ENCODE measurements at regions not wholly inside any gene's neighbourhood (a gene's known extent, or its start where the extent isn't known, plus 50 kb on each side); places are given as distances from the start of the nearest gene placed in this dataset.

GRCh38 chr7:130973637-130974036, 239.6 kb upstream of the KLF14 start:
- TF ChIP-seq, protein P1, sequence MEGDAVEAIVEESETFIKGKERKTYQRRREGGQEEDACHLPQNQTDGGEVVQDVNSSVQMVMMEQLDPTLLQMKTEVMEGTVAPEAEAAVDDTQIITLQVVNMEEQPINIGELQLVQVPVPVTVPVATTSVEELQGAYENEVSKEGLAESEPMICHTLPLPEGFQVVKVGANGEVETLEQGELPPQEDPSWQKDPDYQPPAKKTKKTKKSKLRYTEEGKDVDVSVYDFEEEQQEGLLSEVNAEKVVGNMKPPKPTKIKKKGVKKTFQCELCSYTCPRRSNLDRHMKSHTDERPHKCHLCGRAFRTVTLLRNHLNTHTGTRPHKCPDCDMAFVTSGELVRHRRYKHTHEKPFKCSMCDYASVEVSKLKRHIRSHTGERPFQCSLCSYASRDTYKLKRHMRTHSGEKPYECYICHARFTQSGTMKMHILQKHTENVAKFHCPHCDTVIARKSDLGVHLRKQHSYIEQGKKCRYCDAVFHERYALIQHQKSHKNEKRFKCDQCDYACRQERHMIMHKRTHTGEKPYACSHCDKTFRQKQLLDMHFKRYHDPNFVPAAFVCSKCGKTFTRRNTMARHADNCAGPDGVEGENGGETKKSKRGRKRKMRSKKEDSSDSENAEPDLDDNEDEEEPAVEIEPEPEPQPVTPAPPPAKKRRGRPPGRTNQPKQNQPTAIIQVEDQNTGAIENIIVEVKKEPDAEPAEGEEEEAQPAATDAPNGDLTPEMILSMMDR (conservative IDR thresholded peaks at IDR 0.05; ENCODE audit: low read depth, low read length): no peak
- H3K4me3 ChIP-seq (ENCODE audit: low read depth, low read length): no peak overlapping the region
- no peak for DNase-seq (ENCODE audit: low read depth)

DNA sequence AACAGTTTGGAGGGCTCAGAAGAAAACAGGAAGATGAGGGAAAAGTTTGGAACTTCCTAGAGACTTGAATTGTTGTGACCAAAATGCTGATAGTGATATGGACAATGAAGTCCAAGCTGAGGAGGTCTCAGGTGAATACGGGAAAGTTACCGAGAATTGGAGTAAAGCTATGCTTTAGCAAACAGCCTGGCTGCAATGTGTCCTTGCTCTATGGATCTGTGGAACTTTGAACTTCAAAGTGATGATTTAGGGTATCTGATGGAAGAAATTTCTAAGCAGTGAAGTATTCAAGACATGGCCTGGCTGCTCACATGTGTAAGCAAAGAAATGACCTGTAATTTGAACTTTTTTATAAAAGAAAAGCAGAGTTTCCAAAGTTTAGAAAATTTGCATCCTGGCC, 240.2 kb upstream of the KLF14 start:
- TF ChIP-seq, protein P1 (conservative IDR thresholded peaks at IDR 0.05; ENCODE audit: low read depth, low read length): no peak
- H3K4me3 ChIP-seq (ENCODE audit: low read depth, low read length): no peak overlapping the region
- DNase-seq (ENCODE audit: low read depth): no peak

GRCh38 chr7:130974794-130975193, 240.8 kb upstream of the KLF14 start:
- TF ChIP-seq, protein P1 (conservative IDR thresholded peaks at IDR 0.05; ENCODE audit: low read depth, low read length): no peak
- DNase-seq (ENCODE audit: low read depth): no peak

DNA sequence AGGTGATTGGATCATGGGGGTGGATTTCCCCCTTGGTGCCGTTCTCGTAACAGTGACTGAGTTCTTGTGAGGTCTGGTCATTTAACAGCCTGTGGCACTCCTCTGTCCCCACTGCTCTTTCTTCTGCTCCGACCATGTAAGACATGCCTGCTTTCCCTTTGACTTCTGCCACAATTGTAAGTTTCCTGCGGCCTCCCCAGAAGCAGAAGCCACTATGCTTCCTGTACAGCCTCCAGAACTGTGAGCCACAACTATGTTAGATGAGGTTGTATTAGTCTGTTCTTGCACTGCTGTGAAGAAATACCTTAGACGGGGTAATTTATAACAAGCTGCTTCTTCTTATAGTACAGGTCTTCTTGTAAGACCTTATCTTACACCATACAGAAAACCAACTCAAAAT, 241.7 kb upstream of the KLF14 start:
- DNase-seq (ENCODE audit: low read depth): no peak
- TF ChIP-seq, protein P1 (conservative IDR thresholded peaks at IDR 0.05; ENCODE audit: low read depth, low read length): no peak
- H3K4me3 ChIP-seq (ENCODE audit: low read depth, low read length): no peak overlapping the region

More at GRCh38 chr7:130974794-130975193, 240.8 kb upstream of the KLF14 start:
- H3K4me3 ChIP-seq (ENCODE audit: low read depth, low read length): no peak overlapping the region

DNA sequence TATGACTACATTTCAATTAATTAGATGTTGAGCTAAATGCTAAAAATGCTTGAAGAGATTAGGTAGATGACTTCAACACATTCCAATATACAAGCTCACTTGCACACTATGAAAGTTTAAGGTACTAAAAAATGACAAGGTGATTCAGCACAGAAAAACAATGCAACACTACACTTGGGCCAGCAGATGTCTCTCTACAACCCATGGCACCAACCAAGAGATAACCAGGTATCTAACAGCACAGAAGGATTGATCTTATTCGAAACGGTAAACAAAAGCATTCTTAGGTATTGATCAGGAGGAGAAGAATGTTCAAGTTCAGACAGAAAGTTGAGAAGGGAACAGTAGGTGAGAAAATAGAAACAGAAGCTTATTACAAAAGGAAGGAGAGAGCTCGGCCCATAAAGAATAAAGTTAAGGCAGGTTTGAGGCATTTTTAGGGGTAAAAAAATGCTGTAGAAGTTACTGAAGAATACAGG, 248.2 kb upstream of the KLF14 start:
- H3K4me3 ChIP-seq (ENCODE audit: low read depth, low read length): no peak overlapping the region

DNA sequence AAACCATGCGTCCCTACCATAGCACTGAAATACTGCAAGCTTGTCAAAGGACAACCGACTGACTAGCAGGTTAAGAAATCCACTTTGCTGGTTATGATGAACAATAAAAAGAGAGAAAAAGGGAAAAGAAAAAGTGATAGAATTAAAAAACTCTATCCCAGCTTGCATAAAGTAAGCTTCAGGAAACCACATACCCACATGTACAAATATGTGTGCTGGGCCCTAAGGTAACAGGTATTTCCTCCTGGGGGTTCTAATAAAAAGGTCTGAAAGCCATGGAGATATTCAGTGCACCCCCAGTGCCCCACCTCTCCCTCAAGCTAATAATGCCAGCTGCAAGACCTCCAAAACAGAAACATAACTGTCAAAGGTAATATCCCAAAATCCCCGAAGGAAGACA, 248.6 kb upstream of the KLF14 start:
- no peak overlapping the region for H3K4me3 ChIP-seq (ENCODE audit: low read depth, low read length)
- no peak for DNase-seq (ENCODE audit: low read depth)
- TF ChIP-seq, protein P1 (conservative IDR thresholded peaks at IDR 0.05; ENCODE audit: low read depth, low read length): no peak

More for the DNA sequence above, 248.2 kb upstream of the KLF14 start:
- TF ChIP-seq, protein P1 (conservative IDR thresholded peaks at IDR 0.05; ENCODE audit: low read depth, low read length): peak; percentile 78
- DNase-seq (ENCODE audit: low read depth): peak; percentile 68

GRCh38 chr7:130985361-130985760, 251.4 kb upstream of the KLF14 start:
- TF ChIP-seq, protein P1 (conservative IDR thresholded peaks at IDR 0.05; ENCODE audit: low read depth, low read length): no peak

More at GRCh38 chr7:130985361-130985760, 251.4 kb upstream of the KLF14 start:
- no peak overlapping the region for H3K4me3 ChIP-seq (ENCODE audit: low read depth, low read length)
- no peak for DNase-seq (ENCODE audit: low read depth)
